ENCODE measurements at regions not wholly inside any gene's neighbourhood (a gene's known extent, or its start where the extent isn't known, plus 50 kb on each side); places are given as distances from the start of the nearest gene placed in this dataset.

- no peak for FAIRE-seq
- no peak for DNase-seq (ENCODE audit: insufficient read length, low spot score)
- TF ChIP-seq POLR2A (IDR thresholded peaks at IDR 0.05; ENCODE audit: low read depth, low read length) (no peak), POU2F2 (IDR thresholded peaks at IDR 0.05; ENCODE audit: low read depth, low read length) (no peak), POLR2AphosphoS5 (IDR thresholded peaks at IDR 0.05; ENCODE audit: low read depth, low read length) (no peak), PAX5 (IDR thresholded peaks at IDR 0.05; ENCODE audit: insufficient read depth, low read length, severe bottlenecking) (no peak), TAF1 (IDR thresholded peaks at IDR 0.05; ENCODE audit: low read depth, low read length) (no peak), SPI1 (IDR thresholded peaks at IDR 0.05; ENCODE audit: low read depth, low read length) (no peak)
Measured at GRCh38 chr5:115354246-115354645, 57.8 kb upstream of the CCDC112 start.

GRCh38 chr5:115352571-115352970 is 56.1 kb upstream of the CCDC112 start:
- no peak for DNase-seq (ENCODE audit: insufficient read length, low spot score)
- no peak for FAIRE-seq
- TF ChIP-seq TAF1 (IDR thresholded peaks at IDR 0.05; ENCODE audit: low read depth, low read length) = no peak
- TF ChIP-seq POLR2AphosphoS5 (IDR thresholded peaks at IDR 0.05; ENCODE audit: low read depth, low read length) = no peak
- TF ChIP-seq PAX5 (IDR thresholded peaks at IDR 0.05; ENCODE audit: insufficient read depth, low read length, severe bottlenecking) = no peak
- no peak for TF ChIP-seq POLR2A (IDR thresholded peaks at IDR 0.05; ENCODE audit: low read depth, low read length)
- TF ChIP-seq POU2F2 (IDR thresholded peaks at IDR 0.05; ENCODE audit: low read depth, low read length) = no peak
- no peak for TF ChIP-seq SPI1 (IDR thresholded peaks at IDR 0.05; ENCODE audit: low read depth, low read length)

GRCh38 chr5:115351356-115352195 is 55.1 kb upstream of the CCDC112 start:
- no peak for DNase-seq (ENCODE audit: insufficient read length, low spot score)
- FAIRE-seq = no peak
- TF ChIP-seq PAX5 (IDR thresholded peaks at IDR 0.05; ENCODE audit: insufficient read depth, low read length, severe bottlenecking) = no peak
- TF ChIP-seq POLR2AphosphoS5 (IDR thresholded peaks at IDR 0.05; ENCODE audit: low read depth, low read length) = no peak
- no peak for TF ChIP-seq TAF1 (IDR thresholded peaks at IDR 0.05; ENCODE audit: low read depth, low read length)
- TF ChIP-seq POLR2A (IDR thresholded peaks at IDR 0.05; ENCODE audit: low read depth, low read length) = no peak
- TF ChIP-seq SPI1 (IDR thresholded peaks at IDR 0.05; ENCODE audit: low read depth, low read length) = no peak
- no peak for TF ChIP-seq POU2F2 (IDR thresholded peaks at IDR 0.05; ENCODE audit: low read depth, low read length)

GRCh38 chr5:115350894-115351293 is 54.4 kb upstream of the CCDC112 start:
- no peak for TF ChIP-seq SPI1 (IDR thresholded peaks at IDR 0.05; ENCODE audit: low read depth, low read length)
- DNase-seq (ENCODE audit: insufficient read length, low spot score) = no peak

GRCh38 chr5:115349001-115349817 is 52.8 kb upstream of the CCDC112 start:
- FAIRE-seq (no peak), DNase-seq (ENCODE audit: insufficient read length, low spot score) (no peak)
- TF ChIP-seq TAF1 (IDR thresholded peaks at IDR 0.05; ENCODE audit: low read depth, low read length) = no peak
- no peak for TF ChIP-seq POLR2A (IDR thresholded peaks at IDR 0.05; ENCODE audit: low read depth, low read length)
- TF ChIP-seq SPI1 (IDR thresholded peaks at IDR 0.05; ENCODE audit: low read depth, low read length) = no peak
- TF ChIP-seq POU2F2 (IDR thresholded peaks at IDR 0.05; ENCODE audit: low read depth, low read length) = no peak
- no peak for TF ChIP-seq PAX5 (IDR thresholded peaks at IDR 0.05; ENCODE audit: insufficient read depth, low read length, severe bottlenecking)
- TF ChIP-seq POLR2AphosphoS5 (IDR thresholded peaks at IDR 0.05; ENCODE audit: low read depth, low read length) = no peak

More at GRCh38 chr5:115350894-115351293, 54.4 kb upstream of the CCDC112 start:
- FAIRE-seq = no peak

GRCh38 chr5:115348175-115348574 is 51.7 kb upstream of the CCDC112 start:
- no peak for DNase-seq (ENCODE audit: insufficient read length, low spot score)
- no peak for TF ChIP-seq POLR2A (IDR thresholded peaks at IDR 0.05; ENCODE audit: low read depth, low read length)
- TF ChIP-seq TAF1 (IDR thresholded peaks at IDR 0.05; ENCODE audit: low read depth, low read length) = no peak
- TF ChIP-seq PAX5 (IDR thresholded peaks at IDR 0.05; ENCODE audit: insufficient read depth, low read length, severe bottlenecking) = no peak
- no peak for TF ChIP-seq POU2F2 (IDR thresholded peaks at IDR 0.05; ENCODE audit: low read depth, low read length)
- TF ChIP-seq POLR2AphosphoS5 (IDR thresholded peaks at IDR 0.05; ENCODE audit: low read depth, low read length) = no peak
- no peak for TF ChIP-seq SPI1 (IDR thresholded peaks at IDR 0.05; ENCODE audit: low read depth, low read length)
- FAIRE-seq = no peak
